K562 (cell line): ENCODE measurements at regions not wholly inside any gene's neighbourhood (a gene's known extent, or its start where the extent isn't known, plus 50 kb on each side); places are given as distances from the start of the nearest gene placed in this dataset.

Experiments
- ATAC-seq: fragments of 200-7000 bp; cut with Tn5 transposase; 3 replicates; pipeline ENCODE4 v1.9.1; 2020; ENCODE audit warnings: moderate library complexity
- BruUV-seq: library from RNA; stranded (reverse); fragments of 400-500 nt; replicated peaks from 2 replicates; lab custom pipeline; 2021; lab: Mats Ljungman, UMichigan
- CTCF ChIA-PET: fragments of 300-600 bp; formaldehyde crosslinking; extraction: SDS; loops from one replicate; lab custom pipeline; 2021; ENCODE audit warnings: low intra/inter-chr PET ratio; lab: Yijun Ruan, JAX
- POLR2A ChIA-PET: fragments of 300-600, 350-650 bp; sonication (Branson Sonifier 250); formaldehyde crosslinking; extraction: SDS; loops from one replicate; lab custom pipeline; 2021; ENCODE audit warnings: antibody characterized with exemption, inconsistent platforms; lab: Yijun Ruan, JAX
- DNase-seq, 4 experiments: peaks; one replicate each; pipeline versions ENCODE4 v3.0.0 to v3.0.0-alpha.2; 2011 to 2018; ENCODE audit warnings: low spot score in 3 of 4, mixed read lengths in 3 of 4; ENCODE audit errors: extremely low read depth in 1 of 4
- FAIRE-seq: peaks from 2 replicates; lab custom pipeline; 2011; peaks lifted over from hg19 to GRCh38; lab: Jason Lieb, UNC
- H2AFZ ChIP-seq: 2 replicates; pipeline ENCODE4 v1.6.0; 2011; ENCODE audit warnings: low read depth, low read length, control low read depth, inconsistent platforms
- H3K27ac ChIP-seq: fragments of 200-600 bp; 3 replicates; pipeline ENCODE4 v1.8.0; 2011; ENCODE audit warnings: low read depth, mild to moderate bottlenecking, control low read depth, inconsistent platforms, low read length, moderate library complexity, mixed read lengths; ENCODE audit errors: extremely low read depth
- H3K27me3 ChIP-seq, 2 experiments: fragments of 300-600 bp in 1 of 2; 2 replicates in 1 of 2; 3 replicates in 1 of 2; pipeline versions ENCODE4 v1.6.0 to v1.8.0; 2011; ENCODE audit warnings: inconsistent platforms in 2 of 2, low read length in 2 of 2, mild to moderate bottlenecking in 1 of 2, mixed read lengths in 1 of 2, moderate library complexity in 1 of 2; ENCODE audit not compliant: control insufficient read depth in 2 of 2, insufficient read depth in 2 of 2
- H3K36me3 ChIP-seq: fragments of 300-600 bp; 3 replicates; pipeline ENCODE4 v1.8.0; 2011; ENCODE audit warnings: mild to moderate bottlenecking, low read length, inconsistent platforms; ENCODE audit not compliant: control insufficient read depth, insufficient read depth
- H3K4me1 ChIP-seq, 2 experiments: fragments of 200-600 bp in 1 of 2; replicated peaks in 1 of 2; 2 replicates in 1 of 2; 3 replicates in 1 of 2; pipeline versions ENCODE4 v1.5.1 to v1.8.0; 2011; ENCODE audit warnings: inconsistent platforms in 2 of 2, low read length in 2 of 2, mild to moderate bottlenecking in 1 of 2, mixed read lengths in 1 of 2, moderate library complexity in 1 of 2; ENCODE audit not compliant: control insufficient read depth in 2 of 2, insufficient read depth in 2 of 2
- H3K4me2 ChIP-seq: 2 replicates; pipeline ENCODE4 v1.6.1; 2011; ENCODE audit warnings: low read length, control low read depth, inconsistent platforms, mixed read lengths; ENCODE audit not compliant: insufficient read depth
- H3K4me3 ChIP-seq: fragments of 200-600 bp; sonication (generic), shearing (Covaris generic); 2 replicates; pipeline ENCODE4 v1.5.1; 2016; ENCODE audit warnings: control low read depth, inconsistent platforms
- H3K79me2 ChIP-seq: fragments of 200-600 bp; 3 replicates; pipeline ENCODE4 v1.8.0; 2011; ENCODE audit warnings: low read length, inconsistent platforms; ENCODE audit not compliant: control insufficient read depth, insufficient read depth
- H3K9ac ChIP-seq, 2 experiments: 2 replicates each; pipeline versions ENCODE4 v1.6.0 to v1.6.1; 2011; ENCODE audit warnings: low read depth in 2 of 2, low read length in 2 of 2, control low read depth in 1 of 2, inconsistent platforms in 1 of 2, mild to moderate bottlenecking in 1 of 2, mixed read lengths in 1 of 2; ENCODE audit not compliant: insufficient read depth in 1 of 2
- H3K9me1 ChIP-seq: one replicate; pipeline ENCODE4 v1.6.0; 2011; ENCODE audit warnings: inconsistent platforms, mild to moderate bottlenecking, low read length, moderate library complexity; ENCODE audit not compliant: control insufficient read depth, insufficient read depth
- H3K9me3 ChIP-seq: replicated peaks from 2 replicates; pipeline ENCODE4 v1.5.1; 2011; ENCODE audit warnings: low read depth, low read length, inconsistent platforms; ENCODE audit not compliant: control insufficient read depth, insufficient read depth
- H4K20me1 ChIP-seq: replicated peaks from 2 replicates; pipeline ENCODE4 v1.6.1; 2011; ENCODE audit warnings: low read length, inconsistent platforms, mixed read lengths; ENCODE audit not compliant: control insufficient read depth, insufficient read depth
- CREBBP ChIP-seq: IDR thresholded peaks from one replicate; pipeline ENCODE4 v1.6.1; 2012; ENCODE audit warnings: low read depth, mild to moderate bottlenecking, control low read depth, inconsistent platforms, low read length
- CTCF ChIP-seq, 3 experiments: IDR thresholded peaks in 2 of 3; conservative IDR thresholded peaks in 1 of 3; 2 replicates each; pipeline ENCODE4 v1.5.1; 2011 to 2012; ENCODE audit warnings: low read length in 3 of 3, mild to moderate bottlenecking in 3 of 3, control low read depth in 2 of 3, improper control_type of control experiment in 1 of 3, inconsistent platforms in 1 of 3, low read depth in 1 of 3, mixed read lengths in 1 of 3, moderate library complexity in 1 of 3; ENCODE audit not compliant: insufficient read depth in 2 of 3
- FOXP1 ChIP-seq: sonication (generic); formaldehyde crosslinking; IDR thresholded peaks from 2 replicates; pipeline ENCODE4 v1.8.0; 2022; ENCODE audit warnings: mild to moderate bottlenecking, missing genetic modification reagents
- GATAD2A ChIP-seq: fragments of 450-650 bp; IDR thresholded peaks from 2 replicates; pipeline ENCODE4 v1.6.1; 2017
- JUNB ChIP-seq: fragments of 450-650 bp; formaldehyde crosslinking; conservative IDR thresholded peaks from 2 replicates; pipeline ENCODE4 v1.4.0; 2020; ENCODE audit warnings: mild to moderate bottlenecking
- MBD2 ChIP-seq: sonication (generic); IDR thresholded peaks from 2 replicates; pipeline ENCODE4 v1.6.1; 2016; ENCODE audit warnings: low read depth, borderline replicate concordance
- SLC30A9 ChIP-seq: fragments of 250-450 bp; sonication (Bioruptor Pico); IDR thresholded peaks from 2 replicates; pipeline ENCODE4 v1.8.0; 2022; ENCODE audit warnings: mild to moderate bottlenecking, moderate library complexity
- TGIF2 ChIP-seq: sonication (generic); formaldehyde crosslinking; IDR thresholded peaks from 2 replicates; pipeline ENCODE4 v1.8.1; 2022; ENCODE audit warnings: mild to moderate bottlenecking, missing genetic modification reagents, moderate library complexity
- WGBS: fragments of 100-300 bp; shearing (Covaris generic); methylation state at CpG from one replicate; pipeline ENCODE4 v1.1.6; 2016; ENCODE audit warnings: low coverage, mixed read lengths; ENCODE audit not compliant: insufficient coverage; ENCODE audit errors: missing lambda C conversion rate; 5-methylcytosine and 5-hydroxymethylcytosine counted together
- in situ Hi-C: fragments of 300-500 bp; cut with MboI; formaldehyde crosslinking; loops from 4 replicates; pipeline ENCODE4 v1.15.0; 2018; ENCODE audit warnings: inconsistent platforms, mixed read lengths
- intact Hi-C: fragments of 100-400 bp; cut with micrococcal nuclease; formaldehyde crosslinking; loops from 2 replicates; pipeline ENCODE4 v1.14.2; 2022
- TF ChIP-seq, protein P1 (sequence below): fragments of 250-450 bp; sonication (Bioruptor Pico); IDR thresholded peaks from 2 replicates; pipeline ENCODE4 v1.8.0; 2022; ENCODE audit warnings: inconsistent platforms, mild to moderate bottlenecking, moderate library complexity, borderline replicate concordance
- TF ChIP-seq, protein P2 (sequence below): fragments of 250-450 bp; sonication (Bioruptor Pico); IDR thresholded peaks from 2 replicates; pipeline ENCODE4 v1.8.0; 2021; ENCODE audit warnings: borderline replicate concordance, mild to moderate bottlenecking, moderate library complexity; ENCODE audit not compliant: poor library complexity, severe bottlenecking

GRCh38 chr6:2582268-2582667, 168.5 kb downstream of the MYLK4 start:
- FAIRE-seq: no peak
- in situ Hi-C loops (no loop called here), intact Hi-C loops (no loop called here)
- peak; percentile 59; the same call in 2 of the 3 replicates for ATAC-seq
- Histone ChIP-seq H3K9me3 (no peaks in the 10 kb centered on the region), H3K4me3 (no peak overlapping the region), H3K27me3 (peaks cover 11 to 26% of the 10 kb centered on the region in 2 experiments; a peak in 4 of 5 replicates), H4K20me1 (no peaks in the 10 kb centered on the region), H3K36me3 (no peaks in the 10 kb centered on the region), H3K27ac (no peak overlapping the region), H3K9ac (no peak overlapping the region), H3K79me2 (no peaks in the 10 kb centered on the region), H3K4me1 (no peaks in the 10 kb centered on the region; a peak in 1 of 5 replicates), H2AFZ (no peak overlapping the region), H3K9me1 (no peaks in the 10 kb centered on the region), H3K4me2 (no peak overlapping the region)
- CTCF ChIA-PET: no interaction called here
- POLR2A ChIA-PET: interaction anchor here (0.7 kb wide), 1 partner anchor 744 kb away, joined by 3 read pairs; no protein-coding TSS in a partner anchor
- BruUV-seq: no TSS peak
- under 1% methylated on average over 6 of the region's 6 CpGs for WGBS
- TF ChIP-seq CTCF (IDR thresholded peaks at IDR 0.05 in 2 of 3, conservative IDR thresholded peaks at IDR 0.05 in 1 of 3; ENCODE audit: insufficient read depth in 2 of 3, low read depth in 1 of 3, low read length in 3 of 3) (peak in 1 of 3 experiments; percentile 9; a peak in 1 of 6 replicates), MBD2 (no peak), TGIF2 (CRISPR knock-in tag) (no peak)
- no peak for DNase-seq

- Histone ChIP-seq H3K4me1 (no peaks in the 10 kb centered on the region; a peak in 1 of 5 replicates), H3K36me3 (no peaks in the 10 kb centered on the region), H3K27me3 (peaks cover 11 to 26% of the 10 kb centered on the region in 2 experiments; a peak in 4 of 5 replicates), H3K4me3 (no peak overlapping the region), H3K79me2 (no peaks in the 10 kb centered on the region), H3K4me2 (no peak overlapping the region), H3K9ac (no peak overlapping the region), H3K9me3 (no peaks in the 10 kb centered on the region), H3K27ac (no peak overlapping the region), H3K9me1 (no peaks in the 10 kb centered on the region), H4K20me1 (no peaks in the 10 kb centered on the region), H2AFZ (no peak overlapping the region)
- BruUV-seq: no TSS peak
- ATAC-seq (no peak), DNase-seq (no peak), FAIRE-seq (no peak)
- intact Hi-C loops (no loop called here), in situ Hi-C loops (no loop called here)
- ChIA-PET CTCF (no interaction called here), POLR2A (interaction anchor here (1.0 kb wide), 1 partner anchor 10 kb away, joined by 3 read pairs; no protein-coding TSS in a partner anchor)
- WGBS: 0% methylated on average over 2 of the region's 2 CpGs
- TF ChIP-seq GATAD2A (no peak), SLC30A9 (no peak), FOXP1 (CRISPR knock-in tag) (no peak), CREBBP (no peak), JUNB (CRISPR knock-in tag) (no peak)
- TF ChIP-seq, protein P1, sequence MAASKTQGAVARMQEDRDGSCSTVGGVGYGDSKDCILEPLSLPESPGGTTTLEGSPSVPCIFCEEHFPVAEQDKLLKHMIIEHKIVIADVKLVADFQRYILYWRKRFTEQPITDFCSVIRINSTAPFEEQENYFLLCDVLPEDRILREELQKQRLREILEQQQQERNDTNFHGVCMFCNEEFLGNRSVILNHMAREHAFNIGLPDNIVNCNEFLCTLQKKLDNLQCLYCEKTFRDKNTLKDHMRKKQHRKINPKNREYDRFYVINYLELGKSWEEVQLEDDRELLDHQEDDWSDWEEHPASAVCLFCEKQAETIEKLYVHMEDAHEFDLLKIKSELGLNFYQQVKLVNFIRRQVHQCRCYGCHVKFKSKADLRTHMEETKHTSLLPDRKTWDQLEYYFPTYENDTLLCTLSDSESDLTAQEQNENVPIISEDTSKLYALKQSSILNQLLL (CRISPR knock-in tag): no peak
- TF ChIP-seq, protein P2, sequence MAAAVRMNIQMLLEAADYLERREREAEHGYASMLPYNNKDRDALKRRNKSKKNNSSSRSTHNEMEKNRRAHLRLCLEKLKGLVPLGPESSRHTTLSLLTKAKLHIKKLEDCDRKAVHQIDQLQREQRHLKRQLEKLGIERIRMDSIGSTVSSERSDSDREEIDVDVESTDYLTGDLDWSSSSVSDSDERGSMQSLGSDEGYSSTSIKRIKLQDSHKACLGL (CRISPR knock-in tag): no peak
Observed at GRCh38 chr6:2581611-2582010, 169.1 kb downstream of the MYLK4 start.
